Fibroblast of mammary gland (primary cell): ENCODE measurements at regions not wholly inside any gene's neighbourhood (a gene's known extent, or its start where the extent isn't known, plus 50 kb on each side); places are given as distances from the start of the nearest gene placed in this dataset.
"Not testable (repeated sequence)": the region's sequence is repeated elsewhere in the genome, so short reads cannot be mapped to it uniquely, and the experiment has no call there.

Experiments
- DNase-seq: peaks from one replicate; pipeline ENCODE4 v3.0.0-alpha.2; 2010; ENCODE audit warnings: low read depth
- H3K4me3 ChIP-seq: 2 replicates; pipeline ENCODE4 v1.5.1; 2011; ENCODE audit warnings: low read depth, mild to moderate bottlenecking, low read length, moderate library complexity; ENCODE audit not compliant: control insufficient read depth
- TF ChIP-seq, protein P1 (sequence below): conservative IDR thresholded peaks from 2 replicates; pipeline ENCODE4 v1.5.1; 2011; ENCODE audit warnings: low read depth, low read length, inconsistent platforms; ENCODE audit not compliant: control insufficient read depth, insufficient read depth

DNA sequence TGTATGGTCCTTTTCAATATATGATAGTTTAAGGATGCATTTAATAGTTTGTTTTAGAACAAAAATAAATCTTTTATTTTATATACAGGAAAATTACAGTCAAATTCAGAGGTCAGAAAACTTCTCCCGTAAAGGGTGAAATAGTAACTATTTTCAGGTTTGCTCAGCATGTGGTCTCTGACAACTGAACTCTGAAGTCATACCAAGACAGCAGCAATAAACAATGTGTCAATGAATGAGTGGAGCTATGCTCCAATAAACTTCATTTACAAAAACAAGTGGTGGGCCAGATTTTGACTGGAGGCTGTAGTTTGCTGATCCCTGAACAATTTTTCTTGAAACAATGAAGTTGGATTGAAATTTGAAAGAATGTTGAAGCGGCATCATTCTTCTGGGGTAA, 123.6 kb downstream of the ZNF248 start:
- DNase-seq: no peak
- H3K4me3 ChIP-seq: no peak overlapping the region
- TF ChIP-seq, protein P1, sequence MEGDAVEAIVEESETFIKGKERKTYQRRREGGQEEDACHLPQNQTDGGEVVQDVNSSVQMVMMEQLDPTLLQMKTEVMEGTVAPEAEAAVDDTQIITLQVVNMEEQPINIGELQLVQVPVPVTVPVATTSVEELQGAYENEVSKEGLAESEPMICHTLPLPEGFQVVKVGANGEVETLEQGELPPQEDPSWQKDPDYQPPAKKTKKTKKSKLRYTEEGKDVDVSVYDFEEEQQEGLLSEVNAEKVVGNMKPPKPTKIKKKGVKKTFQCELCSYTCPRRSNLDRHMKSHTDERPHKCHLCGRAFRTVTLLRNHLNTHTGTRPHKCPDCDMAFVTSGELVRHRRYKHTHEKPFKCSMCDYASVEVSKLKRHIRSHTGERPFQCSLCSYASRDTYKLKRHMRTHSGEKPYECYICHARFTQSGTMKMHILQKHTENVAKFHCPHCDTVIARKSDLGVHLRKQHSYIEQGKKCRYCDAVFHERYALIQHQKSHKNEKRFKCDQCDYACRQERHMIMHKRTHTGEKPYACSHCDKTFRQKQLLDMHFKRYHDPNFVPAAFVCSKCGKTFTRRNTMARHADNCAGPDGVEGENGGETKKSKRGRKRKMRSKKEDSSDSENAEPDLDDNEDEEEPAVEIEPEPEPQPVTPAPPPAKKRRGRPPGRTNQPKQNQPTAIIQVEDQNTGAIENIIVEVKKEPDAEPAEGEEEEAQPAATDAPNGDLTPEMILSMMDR: no peak

DNA sequence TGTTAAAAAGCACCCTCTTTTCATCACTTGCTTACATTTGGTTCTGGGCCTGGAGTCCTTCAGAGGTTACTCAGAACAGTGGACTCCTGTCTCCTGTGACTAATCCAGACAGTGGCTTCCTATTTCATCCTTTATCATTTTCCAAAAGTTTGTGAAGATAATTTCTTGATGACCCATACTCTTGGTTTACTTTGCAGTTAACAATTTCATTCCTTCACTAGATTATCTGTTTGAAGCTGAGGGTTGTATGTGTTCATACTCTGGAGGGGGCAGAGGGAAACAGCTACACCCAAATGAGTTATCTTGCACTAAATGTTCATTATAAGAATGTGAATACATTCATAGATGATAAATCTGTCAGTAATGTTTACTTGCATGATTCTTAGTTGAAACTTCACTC, 124.7 kb downstream of the ZNF248 start:
- no peak overlapping the region for H3K4me3 ChIP-seq
- TF ChIP-seq, protein P1: no peak
- DNase-seq: no peak

DNA sequence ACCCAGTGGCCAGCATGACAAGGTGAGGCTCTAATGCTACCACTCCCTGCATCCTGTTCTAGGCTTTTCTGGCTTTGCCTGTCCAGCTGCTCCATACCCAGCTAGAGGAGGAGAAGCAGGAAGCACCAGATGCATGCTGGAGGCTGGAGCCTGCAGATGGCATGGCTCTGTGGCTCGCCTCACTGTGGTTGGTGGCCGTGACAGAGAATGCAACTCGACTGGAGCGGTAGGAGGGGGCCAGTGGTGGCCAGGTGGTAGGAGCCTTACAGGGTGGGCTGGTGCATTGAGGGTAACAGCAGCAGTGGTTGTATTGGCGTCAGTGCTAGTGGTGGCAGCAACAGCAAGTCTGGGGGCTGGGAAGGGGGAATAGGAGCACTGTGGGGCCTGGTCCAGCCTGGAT, 128.6 kb downstream of the ZNF248 start:
- TF ChIP-seq, protein P1: no peak
- no peak overlapping the region for H3K4me3 ChIP-seq
- DNase-seq: no peak

DNA sequence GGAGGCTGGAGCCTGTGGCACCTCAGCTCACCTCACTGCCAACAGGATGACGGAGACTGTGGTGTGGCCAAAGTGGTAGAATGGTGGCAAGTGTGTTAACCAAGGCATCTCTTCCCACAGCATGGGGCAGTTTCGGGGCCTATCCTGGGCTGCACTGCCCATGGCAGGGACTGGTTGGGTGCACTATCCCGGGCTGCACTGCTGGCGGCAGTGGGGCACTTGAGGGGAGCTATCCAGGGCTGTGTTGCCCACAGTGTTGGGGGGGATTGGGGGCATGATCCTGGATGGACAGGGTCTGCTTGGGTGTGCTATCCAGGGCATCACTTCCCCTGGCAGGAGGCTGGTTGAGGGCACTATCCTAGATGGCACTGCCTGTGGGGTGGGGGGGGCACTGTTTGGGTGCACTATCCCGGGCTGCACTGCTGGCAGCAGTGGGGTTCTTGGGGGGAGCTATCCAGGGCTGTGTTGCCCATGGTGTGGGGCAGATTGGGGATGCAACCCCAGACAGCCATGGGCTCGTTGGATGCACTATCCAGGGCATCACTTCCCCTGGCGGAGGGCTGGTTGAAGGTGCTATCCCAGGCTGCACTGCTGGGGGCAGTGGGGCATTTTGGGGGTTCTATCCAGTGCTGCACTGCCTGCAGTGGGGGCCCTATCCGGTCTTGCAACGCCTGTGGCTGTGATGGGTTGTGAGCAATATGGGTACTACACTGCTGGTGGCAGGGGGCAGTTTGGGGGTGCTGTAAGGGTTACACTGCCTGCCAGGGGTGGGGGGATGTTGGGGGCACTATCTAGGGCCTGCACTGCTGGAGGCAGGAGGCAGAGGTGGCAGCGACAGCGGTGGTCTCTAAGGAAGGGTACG, 129.7 kb downstream of the ZNF248 start:
- no peak overlapping the region for H3K4me3 ChIP-seq
- DNase-seq: no peak
- TF ChIP-seq, protein P1: no peak

- TF ChIP-seq, protein P1: no peak
- no peak overlapping the region for H3K4me3 ChIP-seq
- DNase-seq: no peak
Measured at GRCh38 chr10:37721100-37721499, 136.3 kb downstream of the ZNF248 start.

- not testable (repeated sequence) for DNase-seq, H3K4me3 ChIP-seq
Measured at GRCh38 chr10:37718060-37718459, 139.3 kb downstream of the ZNF248 start.

GRCh38 chr10:37713642-37714041, 143.8 kb downstream of the ZNF248 start:
- no peak overlapping the region for H3K4me3 ChIP-seq
- no peak for DNase-seq
- TF ChIP-seq, protein P1: no peak
